Activated T-cell treated with anti-CD3 and anti-CD28 coated beads, Interleukin-2, amount 50 U/mL, for 24 hours (primary cell): ENCODE measurements at regions not wholly inside any gene's neighbourhood (a gene's known extent, or its start where the extent isn't known, plus 50 kb on each side); places are given as distances from the start of the nearest gene placed in this dataset.
"Not testable (repeated sequence)": the region's sequence is repeated elsewhere in the genome, so short reads cannot be mapped to it uniquely, and the experiment has no call there.

Experiments used
- DNase-seq: peaks from one replicate; pipeline ENCODE4 v3.0.0-alpha.2; 2020
- H3K27ac Mint-ChIP-seq: 2 replicates; pipeline ENCODE4 v1.8.0; 2020; ENCODE audit warnings: mild to moderate bottlenecking, mixed read lengths
- H3K27me3 Mint-ChIP-seq: 2 replicates; pipeline ENCODE4 v1.8.0; 2020; ENCODE audit warnings: mixed read lengths
- H3K36me3 Mint-ChIP-seq: 2 replicates; pipeline ENCODE4 v1.8.0; 2020; ENCODE audit warnings: low read depth, mixed read lengths
- H3K4me1 Mint-ChIP-seq: 2 replicates; pipeline ENCODE4 v1.8.0; 2020; ENCODE audit warnings: low read depth, mixed read lengths
- H3K4me3 Mint-ChIP-seq: 2 replicates; pipeline ENCODE4 v1.8.0; 2020; ENCODE audit warnings: mild to moderate bottlenecking, moderate library complexity, mixed read lengths
- H3K9me3 Mint-ChIP-seq: 2 replicates; pipeline ENCODE4 v1.8.0; 2020; ENCODE audit warnings: mixed read lengths

DNA sequence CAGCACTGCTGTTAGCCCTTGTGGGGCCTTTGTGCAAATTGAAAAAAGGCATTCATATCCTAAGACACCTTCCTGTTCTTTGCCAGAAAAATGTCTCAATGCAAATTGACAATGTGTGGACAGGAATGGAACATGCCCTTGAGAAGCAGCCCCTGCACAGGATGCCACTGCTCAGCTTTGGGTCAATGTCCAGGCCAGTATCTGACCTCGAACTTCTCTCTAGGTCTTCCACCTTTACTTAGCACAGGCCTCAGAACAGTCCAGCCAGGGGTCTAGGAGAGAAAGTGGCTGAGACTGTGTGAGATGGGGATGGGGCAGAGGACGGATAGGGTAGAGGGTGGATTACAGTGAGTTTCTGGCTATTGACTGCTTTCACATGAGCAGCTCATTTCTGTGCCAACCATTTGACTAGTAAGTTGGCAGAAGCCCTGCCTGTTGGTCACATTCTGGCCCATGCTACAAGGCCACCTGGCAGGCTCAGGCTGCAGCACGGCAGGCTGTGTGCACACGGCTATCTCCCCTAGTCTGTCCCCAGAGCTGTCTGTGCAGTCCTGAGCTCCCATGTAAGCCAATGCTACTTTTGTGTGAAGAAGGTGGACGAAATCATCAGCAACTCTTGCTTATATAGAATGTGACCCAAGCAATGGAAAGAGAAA lies 254.5 kb upstream of the PLGLB1 start:
- not testable (repeated sequence) for H3K9me3 Mint-ChIP-seq, H3K36me3 Mint-ChIP-seq, H3K4me3 Mint-ChIP-seq, DNase-seq, H3K4me1 Mint-ChIP-seq, H3K27me3 Mint-ChIP-seq, H3K27ac Mint-ChIP-seq

DNA sequence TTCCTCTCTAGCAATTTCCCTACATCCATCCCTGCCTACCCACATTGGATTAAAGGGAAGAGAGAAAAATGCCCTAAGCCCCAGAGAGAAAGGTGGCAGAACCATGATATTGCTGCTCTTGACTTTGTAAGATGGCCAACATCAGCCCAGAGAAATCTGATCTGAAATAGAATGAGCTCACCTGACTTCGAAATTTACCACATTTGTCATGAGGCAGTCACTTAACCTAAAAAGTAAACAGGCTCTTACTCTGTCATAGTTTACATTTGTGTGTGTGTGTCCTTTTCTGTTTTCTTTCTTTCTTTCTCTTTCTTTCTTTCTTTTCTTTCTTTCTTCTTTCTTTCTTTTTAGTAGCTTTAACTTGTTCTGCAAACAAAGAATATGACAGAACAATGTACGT lies 255.0 kb upstream of the PLGLB1 start:
- DNase-seq, H3K4me1 Mint-ChIP-seq, H3K27ac Mint-ChIP-seq, H3K27me3 Mint-ChIP-seq, H3K4me3 Mint-ChIP-seq, H3K36me3 Mint-ChIP-seq, H3K9me3 Mint-ChIP-seq: not testable (repeated sequence)

DNA sequence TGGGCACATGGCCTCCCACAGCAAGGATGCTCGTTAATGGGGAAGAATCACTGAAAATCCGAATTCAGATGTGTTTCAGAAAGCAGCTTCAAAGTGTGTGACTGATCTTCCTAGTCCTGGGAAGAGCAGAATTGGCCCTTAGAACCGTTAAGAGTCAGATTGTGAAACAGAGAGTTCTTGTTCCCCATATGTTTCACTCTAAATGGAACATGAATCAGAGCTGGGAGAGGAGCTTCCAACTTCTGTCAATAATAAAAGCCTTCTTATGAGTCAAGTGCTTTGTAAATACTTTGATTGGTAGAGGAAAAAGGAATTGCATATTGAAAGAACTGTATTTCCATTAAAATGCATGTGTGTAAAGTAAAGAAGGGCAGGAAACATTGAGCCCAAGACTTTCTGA lies 256.1 kb upstream of the PLGLB1 start:
- not testable (repeated sequence) for H3K36me3 Mint-ChIP-seq

DNA sequence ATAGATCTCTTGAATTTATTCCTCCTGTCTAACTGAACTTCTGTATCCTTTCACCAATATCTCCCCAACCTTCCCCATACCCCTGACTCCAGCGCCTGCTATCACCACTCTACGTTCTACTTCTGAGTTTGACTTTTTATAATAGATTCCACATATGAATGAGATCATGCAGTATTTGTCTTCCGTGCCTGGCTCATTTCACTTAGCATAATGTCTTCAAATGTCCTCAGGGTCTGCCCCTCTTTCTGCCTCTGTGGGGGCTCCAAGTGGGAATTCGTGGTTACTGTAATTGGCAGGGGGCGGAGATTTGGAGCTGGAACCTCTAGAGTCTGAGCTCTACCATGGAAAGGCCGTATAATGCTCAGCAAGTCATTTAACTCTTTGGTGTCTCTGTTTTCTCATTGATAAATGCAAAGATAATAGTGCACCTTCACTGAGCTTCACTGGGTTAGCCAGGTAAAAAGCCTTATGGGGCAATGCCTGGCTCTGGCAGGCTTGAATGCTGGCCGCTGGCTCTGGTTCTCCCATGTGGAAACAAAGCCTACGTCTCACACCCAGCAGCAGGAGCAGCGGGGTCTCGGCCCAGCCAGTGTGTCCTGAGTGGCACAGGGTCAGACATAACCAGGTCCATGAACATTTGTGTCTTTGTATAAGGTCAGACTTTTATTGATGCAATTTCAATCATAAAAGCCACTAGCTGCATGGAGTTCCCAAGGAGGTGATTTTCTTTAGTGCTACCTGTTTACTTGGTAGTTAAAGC lies 259.1 kb upstream of the PLGLB1 start:
- H3K9me3 Mint-ChIP-seq, H3K27me3 Mint-ChIP-seq, H3K4me1 Mint-ChIP-seq, DNase-seq, H3K27ac Mint-ChIP-seq, H3K36me3 Mint-ChIP-seq, H3K4me3 Mint-ChIP-seq: not testable (repeated sequence)

More for the DNA sequence above, 256.1 kb upstream of the PLGLB1 start:
- not testable (repeated sequence) for H3K27me3 Mint-ChIP-seq, DNase-seq, H3K27ac Mint-ChIP-seq, H3K4me3 Mint-ChIP-seq, H3K9me3 Mint-ChIP-seq, H3K4me1 Mint-ChIP-seq

DNA sequence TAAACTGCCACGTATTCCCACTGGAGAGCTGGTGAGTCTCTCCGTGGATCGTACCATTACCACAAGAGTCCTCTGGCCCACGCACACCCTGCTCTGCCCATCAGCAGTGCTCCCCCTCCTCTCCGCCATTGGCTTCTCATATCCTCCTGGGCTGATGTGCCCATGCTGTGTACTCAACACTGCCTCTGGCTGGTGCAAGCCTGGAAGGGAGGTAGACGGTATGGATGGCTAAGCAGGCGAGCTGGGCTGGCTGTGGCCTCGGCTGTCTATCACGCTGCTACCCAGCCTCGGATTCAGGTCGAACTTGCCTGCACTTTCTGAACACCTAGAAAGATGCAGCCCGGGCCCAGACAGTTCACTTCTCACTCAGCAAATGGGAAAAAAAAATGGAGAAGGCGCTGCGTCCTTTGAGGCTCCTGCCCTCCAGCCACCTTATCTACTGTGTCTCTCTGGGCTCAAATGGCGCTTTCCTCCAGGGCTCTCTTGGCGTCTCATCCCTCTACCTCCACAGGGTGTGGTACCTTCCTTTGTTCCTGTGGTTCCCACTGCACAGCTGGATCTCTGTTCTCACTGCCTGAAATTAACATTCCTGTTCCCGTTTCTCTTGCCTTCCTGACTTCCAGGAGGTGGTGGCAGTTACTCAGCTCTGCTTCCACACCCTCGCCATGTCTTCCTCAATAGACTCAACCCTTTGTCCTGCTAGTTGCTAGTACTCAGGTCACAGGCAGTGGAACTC lies 262.3 kb upstream of the PLGLB1 start:
- H3K27me3 Mint-ChIP-seq, H3K36me3 Mint-ChIP-seq, H3K9me3 Mint-ChIP-seq, H3K4me1 Mint-ChIP-seq, H3K27ac Mint-ChIP-seq, DNase-seq, H3K4me3 Mint-ChIP-seq: not testable (repeated sequence)

DNA sequence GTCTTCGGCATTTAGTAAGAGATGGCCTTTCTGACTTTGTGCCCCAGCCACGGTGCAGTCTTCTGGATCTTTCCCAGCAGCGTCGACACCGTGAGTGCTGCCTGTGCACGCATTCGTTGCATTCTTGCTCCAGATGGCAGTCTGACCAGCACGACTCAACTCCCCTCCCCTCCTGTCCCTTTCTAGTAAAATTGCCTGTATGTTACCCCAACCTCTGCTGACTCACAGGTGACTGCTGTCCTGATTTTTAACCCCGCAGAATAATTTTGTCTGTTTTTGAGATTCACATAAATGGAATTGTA lies 262.8 kb upstream of the PLGLB1 start:
- H3K27me3 Mint-ChIP-seq, H3K4me3 Mint-ChIP-seq, H3K9me3 Mint-ChIP-seq, H3K36me3 Mint-ChIP-seq, DNase-seq, H3K27ac Mint-ChIP-seq, H3K4me1 Mint-ChIP-seq: not testable (repeated sequence)

DNA sequence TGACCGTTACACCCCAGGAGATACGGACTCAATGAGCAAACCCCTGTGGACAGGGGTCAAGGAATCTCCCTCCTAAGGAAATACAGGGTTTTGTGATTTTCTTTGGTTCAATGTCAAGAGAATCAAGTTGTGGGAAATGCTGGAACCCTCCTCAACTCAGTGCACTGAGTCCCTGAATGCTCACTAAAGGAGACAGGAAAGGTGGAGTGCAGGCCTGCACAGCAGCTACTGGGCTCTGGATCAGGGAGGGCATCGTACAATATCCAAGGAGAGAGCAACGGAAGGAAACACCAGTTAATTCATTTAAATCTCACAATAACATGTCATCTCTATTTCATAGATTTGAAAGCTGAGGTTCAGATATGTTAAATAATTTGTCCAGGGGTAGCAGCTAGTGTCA lies 263.5 kb upstream of the PLGLB1 start:
- H3K27ac Mint-ChIP-seq, H3K27me3 Mint-ChIP-seq, DNase-seq, H3K4me3 Mint-ChIP-seq, H3K36me3 Mint-ChIP-seq, H3K9me3 Mint-ChIP-seq, H3K4me1 Mint-ChIP-seq: not testable (repeated sequence)

DNA sequence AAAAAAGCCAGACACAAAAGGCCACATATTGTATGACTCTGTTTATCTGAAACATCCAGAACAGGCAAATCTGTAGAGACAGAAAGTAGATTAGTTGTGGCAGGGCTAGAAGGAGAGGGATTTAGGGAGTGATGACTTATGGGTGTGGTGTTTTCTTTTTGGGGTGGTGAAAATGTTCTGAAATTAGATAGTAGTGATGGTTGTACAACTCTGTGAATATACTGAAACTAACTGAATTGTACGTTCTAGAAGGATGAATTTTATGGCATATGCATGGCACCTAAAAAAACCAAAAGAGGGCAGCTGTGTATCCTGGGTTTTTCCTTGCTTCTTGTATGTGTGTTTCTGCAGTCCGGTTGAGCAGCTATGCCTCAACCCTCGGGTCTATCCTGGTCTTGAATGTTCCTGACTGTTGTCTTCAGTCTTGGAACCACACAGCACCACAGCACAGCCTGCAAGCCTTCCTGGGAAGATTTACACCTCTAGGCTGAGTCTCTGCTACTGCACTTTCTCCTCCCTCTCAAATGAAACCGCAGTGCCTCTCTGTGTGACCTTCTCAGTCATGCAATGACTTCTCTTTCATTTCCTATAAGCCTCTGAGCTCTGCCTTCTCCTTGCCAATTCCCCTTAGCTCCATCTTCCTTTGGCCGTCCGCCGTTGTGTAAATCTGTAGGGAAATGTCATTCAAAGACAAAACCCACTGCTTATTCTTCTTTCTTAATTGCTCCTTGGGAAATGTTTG lies 269.1 kb upstream of the PLGLB1 start:
- peak overlapping the region; percentile 35 for H3K4me3 Mint-ChIP-seq
- H3K9me3 Mint-ChIP-seq, H3K27me3 Mint-ChIP-seq, H3K4me1 Mint-ChIP-seq, H3K27ac Mint-ChIP-seq, H3K36me3 Mint-ChIP-seq, DNase-seq: not testable (repeated sequence)

DNA sequence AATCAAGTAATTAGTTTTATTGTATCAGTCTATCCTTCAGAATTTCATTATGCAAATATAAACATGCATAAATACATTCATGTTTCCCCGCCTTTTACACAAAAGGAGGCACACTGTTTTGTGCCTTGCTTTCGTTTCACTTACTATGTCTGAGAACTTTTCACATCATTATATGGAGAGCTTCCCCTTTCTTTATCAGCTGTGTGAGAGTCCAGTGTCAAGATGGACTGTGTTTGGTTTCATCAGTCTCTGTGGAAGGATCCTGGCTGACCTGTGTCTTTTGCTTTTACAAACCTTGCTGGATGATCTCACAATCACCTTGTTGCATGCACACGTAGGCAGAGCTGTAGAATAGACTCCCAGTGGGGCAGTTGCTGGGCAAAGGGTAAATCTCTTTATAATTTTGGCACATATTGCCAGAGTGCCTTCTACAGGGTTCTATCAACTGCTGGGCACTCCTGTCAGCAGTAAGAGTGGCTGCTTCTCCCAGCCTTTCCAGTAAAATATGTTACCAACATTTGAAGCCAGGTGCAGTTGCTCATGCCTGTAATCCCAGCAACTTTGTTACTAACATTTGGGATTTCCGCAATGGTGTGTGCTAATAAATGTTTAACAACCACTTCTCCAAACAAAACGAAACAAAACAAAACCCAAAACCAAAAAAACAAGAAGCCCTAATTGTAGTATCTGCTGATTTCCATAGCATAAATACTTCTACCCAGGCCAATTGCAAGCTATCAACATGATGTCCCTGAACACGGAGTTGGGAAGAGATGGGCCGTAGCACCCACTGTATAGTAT lies 270.0 kb upstream of the PLGLB1 start:
- not testable (repeated sequence) for H3K4me1 Mint-ChIP-seq, H3K36me3 Mint-ChIP-seq, H3K27me3 Mint-ChIP-seq, H3K4me3 Mint-ChIP-seq, DNase-seq, H3K27ac Mint-ChIP-seq, H3K9me3 Mint-ChIP-seq

DNA sequence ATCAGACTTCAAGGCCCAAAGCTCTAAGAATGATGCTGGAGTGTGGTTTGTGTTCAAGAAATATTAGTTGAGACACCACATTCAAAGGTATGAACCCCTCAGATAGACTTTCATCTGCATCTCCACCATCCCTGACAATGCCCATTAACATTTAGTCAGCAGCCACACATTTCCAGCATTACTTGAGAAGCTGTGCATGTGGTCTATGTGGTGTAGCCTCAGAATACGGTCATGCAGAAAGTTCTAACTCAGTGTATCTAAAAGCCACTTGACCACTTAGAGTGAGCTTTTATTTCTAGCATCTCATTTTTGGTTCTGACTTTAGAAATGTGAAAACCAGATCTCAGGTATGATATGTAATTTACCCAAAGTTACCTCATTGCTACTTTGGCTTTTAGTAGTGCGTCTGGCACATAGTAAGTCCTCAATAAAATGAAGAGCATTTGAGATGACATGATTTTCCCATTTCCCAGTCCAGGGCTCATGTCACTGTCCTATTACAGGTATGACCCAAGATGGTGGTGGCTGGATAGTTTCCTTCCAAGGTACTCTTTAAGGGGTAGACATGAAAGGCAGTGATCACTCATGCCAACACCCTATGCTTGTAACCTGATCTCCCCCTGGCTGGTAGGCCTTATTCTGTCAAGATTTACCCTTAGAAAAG lies 272.4 kb upstream of the PLGLB1 start:
- not testable (repeated sequence) for H3K9me3 Mint-ChIP-seq, H3K27ac Mint-ChIP-seq, DNase-seq, H3K4me1 Mint-ChIP-seq, H3K36me3 Mint-ChIP-seq, H3K4me3 Mint-ChIP-seq, H3K27me3 Mint-ChIP-seq

DNA sequence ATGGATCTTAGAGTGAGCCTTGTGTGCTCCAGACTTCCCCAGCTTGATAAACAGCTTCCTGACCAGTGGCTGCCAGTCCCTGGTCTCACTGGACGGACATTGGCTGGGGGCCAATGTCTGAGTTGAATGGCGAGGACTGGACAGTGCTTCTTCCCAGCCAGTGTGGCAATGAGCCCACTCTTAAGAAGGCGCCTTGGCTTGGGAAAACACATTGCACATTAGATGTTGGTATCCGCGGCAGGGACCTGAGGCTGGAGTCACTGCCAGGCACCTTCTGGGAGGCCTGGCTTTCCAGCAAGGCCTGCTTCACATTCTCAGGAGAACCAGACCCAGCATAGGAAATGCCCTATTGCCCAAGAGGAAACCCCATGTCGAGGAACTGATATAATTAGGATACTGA lies 273.5 kb upstream of the PLGLB1 start:
- not testable (repeated sequence) for H3K27me3 Mint-ChIP-seq

DNA sequence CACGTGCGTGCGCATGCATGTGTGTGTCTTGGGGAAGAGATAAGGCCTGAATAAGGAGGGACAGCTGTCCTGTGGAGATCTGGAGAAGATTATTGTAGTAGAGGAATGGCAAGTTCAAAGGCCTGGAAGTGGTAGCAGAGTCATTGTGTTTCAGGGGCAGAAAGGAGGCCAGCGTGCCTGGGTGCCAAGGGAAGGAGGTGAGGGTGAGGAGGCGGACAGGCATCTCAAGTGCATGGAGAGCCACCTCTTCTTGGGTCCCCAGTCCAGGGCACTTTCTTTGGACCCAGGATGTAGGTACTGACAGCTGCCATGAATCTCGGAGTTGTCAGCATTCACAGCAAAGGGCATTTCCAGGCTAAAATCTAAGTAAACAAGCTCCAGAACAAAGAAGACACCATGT lies 279.7 kb upstream of the PLGLB1 start:
- not testable (repeated sequence) for H3K9me3 Mint-ChIP-seq, DNase-seq, H3K4me3 Mint-ChIP-seq, H3K27me3 Mint-ChIP-seq, H3K36me3 Mint-ChIP-seq, H3K27ac Mint-ChIP-seq, H3K4me1 Mint-ChIP-seq

More for the DNA sequence above, 273.5 kb upstream of the PLGLB1 start:
- H3K36me3 Mint-ChIP-seq, H3K27ac Mint-ChIP-seq, H3K9me3 Mint-ChIP-seq, H3K4me1 Mint-ChIP-seq, DNase-seq, H3K4me3 Mint-ChIP-seq: not testable (repeated sequence)

DNA sequence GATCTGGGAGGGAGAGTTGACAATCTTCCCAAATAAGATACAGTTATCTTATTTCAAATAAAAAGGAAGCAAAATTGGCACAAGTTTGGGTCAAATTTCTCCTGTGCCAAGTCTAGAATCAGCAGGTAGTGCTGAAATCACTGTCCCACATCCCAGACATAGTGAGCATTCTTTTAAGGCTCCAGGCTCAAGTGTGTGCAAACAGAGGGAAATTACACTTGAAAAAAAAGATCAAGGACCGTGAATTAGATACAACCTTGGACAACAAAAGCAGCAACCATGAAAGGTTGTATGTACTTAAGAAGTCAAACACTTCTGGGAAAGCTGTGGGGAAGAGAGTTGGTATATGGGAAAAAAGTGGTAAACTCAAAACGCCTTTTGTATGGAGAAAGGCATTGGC lies 280.2 kb upstream of the PLGLB1 start:
- not testable (repeated sequence) for H3K27ac Mint-ChIP-seq, H3K4me3 Mint-ChIP-seq, H3K4me1 Mint-ChIP-seq, H3K9me3 Mint-ChIP-seq, H3K27me3 Mint-ChIP-seq, DNase-seq, H3K36me3 Mint-ChIP-seq

DNA sequence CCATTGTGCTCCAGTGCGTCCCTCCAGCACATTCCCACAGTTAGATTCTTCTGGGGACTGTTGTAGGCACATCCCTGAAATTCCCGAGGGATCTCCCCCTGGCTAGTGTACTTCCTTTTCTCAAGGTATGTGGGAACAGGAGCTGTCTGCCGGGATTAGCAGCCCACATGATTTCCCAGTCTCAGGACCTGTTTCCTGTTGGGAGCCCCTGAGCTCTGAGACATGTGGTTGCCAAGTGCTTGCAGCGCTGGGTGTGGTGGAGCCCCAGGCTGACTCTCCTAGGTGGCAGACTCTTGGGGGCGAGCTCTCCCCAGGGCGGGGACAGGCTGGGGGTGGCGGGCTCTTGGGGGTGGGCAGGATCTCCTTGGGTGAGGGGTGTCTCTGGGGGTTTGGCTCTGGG lies 287.0 kb upstream of the PLGLB1 start:
- not testable (repeated sequence) for H3K27ac Mint-ChIP-seq, H3K4me1 Mint-ChIP-seq, H3K9me3 Mint-ChIP-seq, DNase-seq, H3K36me3 Mint-ChIP-seq, H3K4me3 Mint-ChIP-seq, H3K27me3 Mint-ChIP-seq
